Ishikawa (cell line): ENCODE measurements at regions not wholly inside any gene's neighbourhood (a gene's known extent, or its start where the extent isn't known, plus 50 kb on each side); places are given as distances from the start of the nearest gene placed in this dataset.

Experiments used
- EP300 ChIP-seq: IDR thresholded peaks from 2 replicates; pipeline ENCODE4 v1.6.1; 2012; ENCODE audit warnings: borderline replicate concordance
- FOXM1 ChIP-seq: IDR thresholded peaks from 2 replicates; pipeline ENCODE4 v1.6.1; 2012; ENCODE audit warnings: low read depth, borderline replicate concordance
- USF1 ChIP-seq: IDR thresholded peaks from 2 replicates; pipeline ENCODE4 v1.6.1; 2012
- YY1 ChIP-seq: IDR thresholded peaks from 2 replicates; pipeline ENCODE4 v1.6.1; 2012; ENCODE audit warnings: low read depth

GRCh38 chr1:181178241-181178879 is 89.9 kb downstream of the IER5 start:
- no peak for TF ChIP-seq YY1
- no peak for TF ChIP-seq FOXM1
- TF ChIP-seq EP300: no peak
- no peak for TF ChIP-seq USF1
